Activated CD4-positive, alpha-beta T cell treated with anti-CD3 and anti-CD28 coated beads for 36 hours (primary cell): ENCODE measurements at regions not wholly inside any gene's neighbourhood (a gene's known extent, or its start where the extent isn't known, plus 50 kb on each side); places are given as distances from the start of the nearest gene placed in this dataset.

ENCODE experiments used
- ATAC-seq: fragments of 200-7000 bp; cut with Tn5 transposase; one replicate; pipeline ENCODE4 v1.10.0; 2021; ENCODE audit warnings: mild to moderate bottlenecking, moderate library complexity
- CTCF ChIA-PET: fragments of 350-600 bp; sonication (Branson Sonifier 250); formaldehyde crosslinking; loops from one replicate; lab custom pipeline; 2021; ENCODE audit warnings: antibody characterized with exemption; lab: Charles Lee
- POLR2A ChIA-PET: fragments of 350-600 bp; sonication (Branson Sonifier 250); formaldehyde crosslinking; loops from one replicate; lab custom pipeline; 2021; ENCODE audit warnings: antibody characterized with exemption, inconsistent platforms; lab: Charles Lee
- DNase-seq: peaks from one replicate; pipeline ENCODE4 v3.0.0-alpha.2; 2020
- H3K27ac Mint-ChIP-seq: one replicate; pipeline ENCODE4 v1.8.0; 2021; ENCODE audit warnings: mixed read lengths
- H3K27me3 Mint-ChIP-seq: one replicate; pipeline ENCODE4 v1.8.0; 2021; ENCODE audit warnings: mixed read lengths
- H3K36me3 Mint-ChIP-seq: one replicate; pipeline ENCODE4 v1.8.0; 2021; ENCODE audit warnings: low read depth, mixed read lengths
- H3K4me1 Mint-ChIP-seq: one replicate; pipeline ENCODE4 v1.8.0; 2021; ENCODE audit warnings: mixed read lengths
- H3K4me3 Mint-ChIP-seq: one replicate; pipeline ENCODE4 v1.8.0; 2021; ENCODE audit warnings: mild to moderate bottlenecking, moderate library complexity, mixed read lengths
- H3K9me3 Mint-ChIP-seq: one replicate; pipeline ENCODE4 v1.8.0; 2021; ENCODE audit warnings: low read depth, mixed read lengths
- intact Hi-C, 2 experiments: fragments of 100-400 bp; cut with DNase I in 1 of 2; cut with micrococcal nuclease in 1 of 2; formaldehyde crosslinking; loops; one replicate each; pipeline versions ENCODE4 v1.14.2 to v1.15.1; 2022 to 2024; cut with DNase I, micrococcal nuclease

DNA sequence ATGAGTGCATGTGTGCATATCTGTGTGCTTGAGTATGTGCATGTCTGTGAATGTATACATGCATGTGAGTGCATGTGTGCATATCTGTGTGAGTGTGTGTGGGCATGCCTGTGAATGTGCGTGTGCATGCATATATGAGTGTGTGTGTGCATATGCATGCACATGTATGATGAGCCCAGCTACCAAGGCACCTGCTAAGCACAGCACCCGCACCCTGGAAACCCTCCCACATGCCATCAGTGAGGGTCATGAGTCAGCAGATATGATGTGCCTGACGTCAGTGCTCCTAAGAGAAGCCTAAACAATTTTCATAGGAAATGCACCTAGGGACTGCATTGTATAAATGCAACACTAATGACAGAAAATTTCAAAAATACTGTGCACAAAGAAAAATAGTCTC lies 151.1 kb downstream of the KIF26A start:
- ChIA-PET CTCF (no interaction called here), POLR2A (no interaction called here)
- DNase-seq (no peak), ATAC-seq (no peak)
- H3K27me3 Mint-ChIP-seq, result no peaks in the 10 kb centered on the region
- intact Hi-C loops, result no loop called here
- H3K36me3 Mint-ChIP-seq, result no peaks in the 10 kb centered on the region
- no peaks in the 10 kb centered on the region for H3K4me1 Mint-ChIP-seq
- peaks cover 10% of the 10 kb centered on the region for H3K9me3 Mint-ChIP-seq
- no peak overlapping the region for H3K4me3 Mint-ChIP-seq
- no peak overlapping the region for H3K27ac Mint-ChIP-seq

DNA sequence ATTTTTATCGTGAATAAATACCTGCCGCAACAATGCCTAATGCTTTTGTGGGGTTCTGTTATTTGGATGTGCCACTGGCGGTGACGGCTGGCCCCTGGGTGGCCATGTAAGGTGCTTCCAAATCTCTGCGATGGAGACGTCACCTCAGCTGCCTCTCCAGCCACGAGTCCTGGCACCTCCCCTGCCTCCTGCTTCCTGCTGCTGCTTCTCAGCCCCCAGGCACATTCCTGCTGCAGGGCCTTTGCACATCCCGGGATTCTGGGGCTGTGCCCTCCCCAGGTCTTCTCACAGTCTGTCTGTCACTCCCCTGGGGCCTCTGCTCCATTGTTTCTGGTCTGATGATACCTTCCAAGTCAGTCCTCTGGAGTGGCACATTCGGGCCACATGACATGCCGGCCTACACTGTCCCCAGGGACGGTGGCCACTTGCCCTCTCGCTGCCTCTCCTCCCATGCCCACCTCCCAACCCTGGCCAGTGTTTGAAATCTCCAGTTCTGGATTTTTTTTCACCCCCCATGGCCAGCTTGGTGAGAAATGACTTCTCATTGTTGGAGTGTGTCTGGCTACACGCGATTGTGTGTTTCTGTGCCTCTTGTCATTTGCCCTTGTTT lies 151.8 kb downstream of the KIF26A start:
- CTCF ChIA-PET, result no interaction called here
- ATAC-seq (no peak), DNase-seq (no peak)
- Mint-ChIP-seq H3K9me3 (peaks cover 10% of the 10 kb centered on the region), H3K27ac (no peak overlapping the region), H3K36me3 (no peaks in the 10 kb centered on the region), H3K4me1 (no peaks in the 10 kb centered on the region), H3K27me3 (no peaks in the 10 kb centered on the region), H3K4me3 (no peak overlapping the region)
- intact Hi-C loops, result no loop called here
- POLR2A ChIA-PET, result no interaction called here

DNA sequence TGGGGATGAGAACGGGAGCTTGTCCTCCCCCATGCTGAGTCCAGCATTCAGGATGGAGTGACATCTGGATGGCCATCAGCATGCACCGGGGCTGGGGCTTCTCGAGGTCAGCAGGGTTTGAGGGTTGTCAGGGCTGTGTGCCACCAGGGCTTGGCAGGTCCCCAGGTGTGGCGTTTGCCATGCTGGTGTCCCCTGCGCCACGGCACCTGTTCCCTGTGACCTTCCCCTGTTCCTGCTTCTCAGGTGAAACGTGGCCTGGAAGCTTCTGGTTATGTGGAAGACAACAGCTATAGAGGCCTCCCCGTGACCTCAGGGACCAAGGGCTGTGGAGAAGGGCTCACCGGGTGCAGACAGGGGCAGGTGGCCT lies 152.4 kb downstream of the KIF26A start:
- Mint-ChIP-seq H3K4me3 (no peak overlapping the region), H3K36me3 (no peaks in the 10 kb centered on the region), H3K27ac (no peak overlapping the region), H3K27me3 (no peaks in the 10 kb centered on the region), H3K4me1 (no peaks in the 10 kb centered on the region), H3K9me3 (peaks cover 10% of the 10 kb centered on the region)
- CTCF ChIA-PET, result no interaction called here
- ATAC-seq (no peak), DNase-seq (no peak)
- intact Hi-C loops, result no loop called here
- POLR2A ChIA-PET, result no interaction called here

GRCh38 chr14:104291123-104292000 lies 153.0 kb downstream of the KIF26A start:
- Mint-ChIP-seq H3K27me3 (no peaks in the 10 kb centered on the region), H3K27ac (no peak overlapping the region), H3K4me3 (no peak overlapping the region), H3K9me3 (peaks cover 10% of the 10 kb centered on the region), H3K4me1 (no peaks in the 10 kb centered on the region), H3K36me3 (no peaks in the 10 kb centered on the region)
- ATAC-seq, result no peak
- no peak for DNase-seq
- intact Hi-C loops, result no loop called here
- CTCF ChIA-PET, result no interaction called here
- POLR2A ChIA-PET, result no interaction called here

GRCh38 chr14:104292084-104292970 lies 153.9 kb downstream of the KIF26A start:
- H3K4me3 Mint-ChIP-seq, result no peak overlapping the region
- no peak overlapping the region for H3K27ac Mint-ChIP-seq
- ChIA-PET POLR2A (no interaction called here), CTCF (no interaction called here)
- ATAC-seq (no peak), DNase-seq (no peak)
- no peaks in the 10 kb centered on the region for H3K27me3 Mint-ChIP-seq
- peaks cover 10% of the 10 kb centered on the region for H3K9me3 Mint-ChIP-seq
- H3K4me1 Mint-ChIP-seq, result no peaks in the 10 kb centered on the region
- H3K36me3 Mint-ChIP-seq, result no peaks in the 10 kb centered on the region
- intact Hi-C loops, result no loop called here

DNA sequence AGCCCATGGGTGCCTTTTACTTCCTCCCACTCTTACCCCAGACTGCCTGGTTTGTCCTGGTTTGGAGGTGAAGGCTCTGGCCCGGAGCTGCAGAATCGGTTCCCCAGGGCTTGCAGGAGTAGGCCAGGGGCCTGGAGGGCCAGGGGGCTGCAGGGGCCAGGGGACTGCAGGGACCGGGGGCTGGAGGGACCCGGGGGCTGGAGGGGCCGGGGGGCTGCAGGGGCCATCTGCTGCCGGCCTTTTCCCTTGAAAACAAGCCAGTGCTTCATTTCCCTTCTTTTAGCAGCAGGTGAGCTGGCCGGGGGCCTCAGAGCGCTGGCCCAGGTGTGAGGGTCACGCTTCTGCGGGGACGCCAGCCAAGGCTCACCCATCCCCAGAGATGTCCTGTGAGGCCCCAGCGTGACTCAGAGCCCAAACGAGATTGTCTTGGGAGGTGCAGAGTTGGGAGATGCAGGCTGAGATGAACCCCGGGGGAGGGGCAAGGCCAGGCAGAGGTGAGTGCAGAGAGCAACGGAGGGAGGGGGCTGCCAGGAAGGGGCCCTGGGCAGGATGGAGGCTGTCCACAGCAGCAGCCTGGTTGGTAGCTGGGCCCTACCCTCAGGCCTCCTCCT lies 154.9 kb downstream of the KIF26A start:
- H3K27ac Mint-ChIP-seq, result no peak overlapping the region
- DNase-seq (no peak), ATAC-seq (no peak)
- no peaks in the 10 kb centered on the region for H3K36me3 Mint-ChIP-seq
- CTCF ChIA-PET, result no interaction called here
- no peak overlapping the region for H3K4me3 Mint-ChIP-seq
- intact Hi-C loops, result no loop called here
- H3K27me3 Mint-ChIP-seq, result no peaks in the 10 kb centered on the region
- POLR2A ChIA-PET, result no interaction called here
- H3K9me3 Mint-ChIP-seq, result peaks cover 10% of the 10 kb centered on the region
- no peaks in the 10 kb centered on the region for H3K4me1 Mint-ChIP-seq

DNA sequence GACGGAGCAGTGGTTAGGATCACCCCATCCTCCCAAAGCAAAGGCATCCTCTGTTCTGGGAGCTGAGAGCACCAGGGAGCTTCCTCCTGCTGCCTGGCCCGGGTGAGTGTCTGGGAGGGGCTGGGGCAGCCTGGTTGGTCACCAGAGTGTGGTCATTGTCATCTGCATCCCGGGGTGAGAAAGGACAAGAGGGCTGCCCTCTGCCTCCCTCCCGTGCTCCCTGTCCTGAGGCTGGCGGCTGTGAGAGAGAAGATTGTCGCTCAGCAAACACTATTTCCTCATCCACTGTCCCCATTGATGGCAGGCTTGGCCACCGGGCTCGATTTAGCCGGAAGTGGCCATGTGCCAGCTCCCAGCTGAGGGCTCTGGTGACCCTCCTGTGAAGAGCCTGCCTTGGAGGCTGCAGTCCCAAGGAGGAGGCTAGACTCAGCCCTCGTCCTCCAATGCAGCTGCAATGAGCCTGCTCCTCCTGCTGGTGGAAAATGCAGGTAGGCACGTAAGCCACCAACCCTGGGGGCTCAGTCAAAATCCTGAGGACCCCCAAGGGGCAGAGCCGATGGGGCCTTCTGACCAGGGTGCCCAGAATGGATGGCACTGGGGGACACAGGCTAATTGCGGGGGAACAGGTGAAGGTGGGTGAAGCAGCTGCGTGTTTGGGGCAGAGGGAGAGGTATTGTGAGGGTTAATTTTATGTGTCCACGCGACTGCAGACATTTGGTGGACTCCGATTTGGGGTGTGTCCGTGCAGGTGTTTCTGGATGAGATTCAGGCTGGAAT lies 155.7 kb downstream of the KIF26A start:
- CTCF ChIA-PET, result interaction anchor here (0.6 kb wide), 2 partner anchors 158 to 772 kb away, joined by 3 read pairs; partner anchors contain the start of gene CKB
- DNase-seq (no peak), ATAC-seq (no peak)
- H3K4me1 Mint-ChIP-seq, result no peaks in the 10 kb centered on the region
- intact Hi-C loops, result no loop called here
- H3K27me3 Mint-ChIP-seq, result no peaks in the 10 kb centered on the region
- H3K4me3 Mint-ChIP-seq, result no peak overlapping the region
- POLR2A ChIA-PET, result no interaction called here
- no peak overlapping the region for H3K27ac Mint-ChIP-seq
- H3K9me3 Mint-ChIP-seq, result peaks cover 4% of the 10 kb centered on the region
- H3K36me3 Mint-ChIP-seq, result no peaks in the 10 kb centered on the region

GRCh38 chr14:104294628-104294982 lies 156.2 kb downstream of the KIF26A start:
- intact Hi-C loops, result no loop called here
- Mint-ChIP-seq H3K4me3 (no peak overlapping the region), H3K9me3 (no peaks in the 10 kb centered on the region), H3K36me3 (no peaks in the 10 kb centered on the region), H3K4me1 (no peaks in the 10 kb centered on the region), H3K27me3 (no peaks in the 10 kb centered on the region), H3K27ac (no peak overlapping the region)
- DNase-seq (no peak), ATAC-seq (no peak)
- CTCF ChIA-PET, result interaction anchor here (0.6 kb wide), 2 partner anchors 157 to 772 kb away, joined by 3 read pairs; partner anchors contain the start of gene CKB
- POLR2A ChIA-PET, result no interaction called here

GRCh38 chr14:104294983-104295680 lies 156.7 kb downstream of the KIF26A start:
- intact Hi-C loops, result no loop called here
- Mint-ChIP-seq H3K36me3 (no peaks in the 10 kb centered on the region), H3K4me3 (no peak overlapping the region), H3K27me3 (no peaks in the 10 kb centered on the region), H3K27ac (no peak overlapping the region), H3K4me1 (no peaks in the 10 kb centered on the region), H3K9me3 (no peaks in the 10 kb centered on the region)
- ChIA-PET POLR2A (no interaction called here), CTCF (interaction anchor here (0.6 kb wide), 2 partner anchors 157 to 773 kb away, joined by 3 read pairs; partner anchors contain the start of gene CKB)
- ATAC-seq (no peak), DNase-seq (no peak)

DNA sequence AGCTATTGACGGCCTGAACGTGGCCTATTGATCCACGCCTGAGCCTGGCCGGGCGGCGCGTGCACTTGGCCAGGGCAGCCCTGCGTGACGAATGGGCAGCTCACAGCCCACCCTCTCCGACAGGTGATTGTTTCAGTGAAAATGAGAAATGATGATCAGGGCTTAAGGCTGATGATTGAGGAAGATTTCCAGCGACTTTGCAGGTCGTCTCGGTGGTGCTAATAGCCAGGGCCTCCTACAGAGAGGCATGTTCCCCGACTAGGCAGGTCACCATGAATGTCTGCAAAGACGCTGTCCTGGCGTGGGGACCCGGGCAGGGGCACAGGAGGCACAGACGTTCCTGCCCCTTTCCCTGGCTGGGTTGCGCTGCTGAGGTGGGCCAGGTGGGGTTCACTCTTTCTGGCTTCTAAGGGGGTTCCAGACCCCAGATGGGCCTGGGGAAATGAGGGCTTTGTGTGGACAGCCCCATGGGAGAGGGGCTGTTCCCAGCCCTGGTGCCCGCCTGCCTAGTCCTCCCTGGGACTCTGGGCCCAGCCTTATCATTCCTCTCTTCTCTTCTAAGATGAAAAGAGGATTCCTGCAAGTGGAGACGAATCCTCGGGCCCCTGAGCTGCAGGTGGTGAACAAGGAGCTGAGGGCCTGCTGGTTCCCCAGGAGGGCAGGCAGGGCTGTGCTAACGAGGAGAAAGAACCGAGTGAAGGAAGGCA lies 157.4 kb downstream of the KIF26A start:
- intact Hi-C loops, result no loop called here
- no peaks in the 10 kb centered on the region for H3K9me3 Mint-ChIP-seq
- no peak overlapping the region for H3K4me3 Mint-ChIP-seq
- ChIA-PET POLR2A (no interaction called here), CTCF (interaction anchor here (0.7 kb wide), 1 partner anchor 151 kb away, joined by 3 read pairs; no protein-coding TSS in a partner anchor)
- ATAC-seq (no peak), DNase-seq (no peak)
- H3K27me3 Mint-ChIP-seq, result no peaks in the 10 kb centered on the region
- no peaks in the 10 kb centered on the region for H3K36me3 Mint-ChIP-seq
- H3K27ac Mint-ChIP-seq, result no peak overlapping the region
- no peaks in the 10 kb centered on the region for H3K4me1 Mint-ChIP-seq
